Gastroesophageal sphincter (tissue), 4 donors: ENCODE measurements at regions not wholly inside any gene's neighbourhood (a gene's known extent, or its start where the extent isn't known, plus 50 kb on each side); places are given as distances from the start of the nearest gene placed in this dataset.

Source experiments
- ATAC-seq: fragments of 150-250 bp; one replicate; pipeline ENCODE4 v1.9.1; 2016; ENCODE audit warnings: mild to moderate bottlenecking, moderate library complexity
- H3K27ac ChIP-seq, 4 donors: fragments of 200-600 bp; sonication (generic) in 3 of 4; 1 replicate in 3 of 4; 2 replicates in 1 of 4; pipeline ENCODE4 v1.5.1; 2016 to 2019
- H3K27me3 ChIP-seq: fragments of 200-600 bp; sonication (generic); one replicate; pipeline ENCODE4 v1.5.1; 2019
- H3K36me3 ChIP-seq, 2 donors: fragments of 200-600 bp; sonication (generic); one replicate each; pipeline ENCODE4 v1.5.1; 2019; ENCODE audit warnings: control low read depth in 1 of 2
- H3K4me1 ChIP-seq, 3 donors: fragments of 200-600 bp; sonication (generic); 1 replicate in 2 of 3; 2 replicates in 1 of 3; pipeline ENCODE4 v1.5.1; 2016 to 2019; ENCODE audit warnings: control low read depth in 2 of 3
- H3K4me3 ChIP-seq, 2 donors: fragments of 200-600 bp; sonication (generic); one replicate each; pipeline ENCODE4 v1.5.1; 2019; ENCODE audit warnings: mild to moderate bottlenecking in 1 of 2, moderate library complexity in 1 of 2
- H3K9me3 ChIP-seq, 3 donors: fragments of 200-600 bp; sonication (generic); one replicate each; pipeline ENCODE4 v1.5.1; 2017 to 2019; ENCODE audit warnings: control low read depth in 2 of 3
- EP300 ChIP-seq: sonication (generic); formaldehyde crosslinking; IDR thresholded peaks from one replicate; pipeline ENCODE4 v1.6.1; 2017; ENCODE audit warnings: antibody characterized with exemption, mild to moderate bottlenecking
- POLR2A ChIP-seq, 2 donors: fragments of 450-650 bp; IDR thresholded peaks; one replicate each; pipeline ENCODE4 v1.6.1; 2017; ENCODE audit warnings: antibody characterized with exemption in 2 of 2, mild to moderate bottlenecking in 2 of 2, moderate library complexity in 1 of 2
- POLR2AphosphoS5 ChIP-seq: sonication (generic); formaldehyde crosslinking; IDR thresholded peaks from one replicate; pipeline ENCODE4 v1.6.1; 2017; ENCODE audit warnings: antibody characterized with exemption
- WGBS, 2 donors: methylation state at CpG; one replicate each; pipeline ENCODE4 v1.1.5; 2018; ENCODE audit warnings: low coverage in 1 of 2; 5-methylcytosine and 5-hydroxymethylcytosine counted together
- TF ChIP-seq, protein P1 (sequence below), 4 experiments: fragments of 200-600 bp in 2 of 4; fragments of 450-650 bp in 2 of 4; sonication (generic) in 1 of 4; IDR thresholded peaks; one replicate each; pipeline ENCODE4 v1.5.1; 2017 to 2019; ENCODE audit warnings: antibody characterized with exemption in 4 of 4, mild to moderate bottlenecking in 2 of 4, moderate library complexity in 2 of 4

DNA sequence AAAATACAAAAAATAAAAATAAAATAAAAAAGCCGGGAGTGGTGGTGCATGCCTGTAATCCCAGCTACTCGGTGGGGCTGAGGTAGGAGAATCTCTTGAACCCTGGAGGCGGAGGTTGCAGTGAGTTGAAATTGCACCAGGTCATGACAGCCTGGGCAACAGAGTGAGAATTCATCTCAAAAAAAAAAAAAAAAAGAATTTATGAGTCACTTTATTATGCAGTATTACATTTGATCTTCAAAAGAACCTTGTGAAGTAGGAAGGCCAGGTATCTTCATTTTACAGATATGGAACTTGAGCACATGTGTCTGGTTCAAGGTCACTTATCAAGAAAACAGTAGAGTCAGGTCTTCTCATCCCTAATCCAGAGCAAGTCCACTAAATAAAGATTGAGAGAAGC is 459.4 kb upstream of the HNRNPA3 start:
- no peak for ATAC-seq
- 79 to 100% methylated on average over 3 of the region's 3 CpGs for WGBS, 2 donors

DNA sequence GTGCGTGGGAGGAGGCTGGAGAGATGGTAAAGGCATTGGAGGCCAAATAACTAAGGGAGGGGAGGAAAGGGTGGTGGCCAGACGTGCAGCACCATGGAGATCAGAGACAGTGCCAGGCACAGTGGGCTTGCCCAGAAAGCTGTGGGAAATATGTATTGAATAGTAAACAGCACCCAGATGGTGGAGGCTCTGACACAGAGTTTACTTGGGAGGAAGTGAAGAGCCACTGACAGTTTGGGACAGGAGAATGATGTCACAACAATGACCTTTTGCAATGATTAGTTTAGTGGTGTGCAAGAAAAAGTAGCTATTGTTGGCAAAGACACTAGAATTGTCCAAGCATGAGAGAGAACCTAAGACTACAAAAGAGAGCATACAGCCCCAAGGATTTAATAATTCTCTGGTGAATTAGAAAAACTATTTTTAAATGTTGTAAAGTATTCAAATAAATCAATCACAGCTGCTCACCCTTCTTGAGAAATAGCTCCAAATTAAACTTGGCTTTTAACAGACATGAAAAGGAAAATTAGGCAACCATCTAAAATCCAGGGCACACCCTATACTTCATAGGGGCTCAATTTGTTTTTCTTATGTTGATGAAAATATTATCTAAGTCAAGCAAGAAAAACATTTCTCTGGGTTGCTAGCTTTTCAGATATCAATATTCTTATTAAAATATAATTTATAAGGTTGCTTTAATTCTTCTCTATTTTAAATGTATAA is 458.7 kb upstream of the HNRNPA3 start:
- 25 to 51% methylated on average over 2 of the region's 2 CpGs for WGBS, 2 donors
- no peak overlapping the region for H3K27ac ChIP-seq
- no peaks in the 10 kb centered on the region for H3K36me3 ChIP-seq
- H3K27me3 ChIP-seq, result no peaks in the 10 kb centered on the region
- H3K4me1 ChIP-seq, result peaks cover 0 to 5% (median 0%) of the 10 kb centered on the region in 3 donors
- H3K9me3 ChIP-seq, result no peaks in the 10 kb centered on the region
- TF ChIP-seq POLR2A (IDR thresholded peaks at IDR 0.05) (no peak), POLR2AphosphoS5 (no peak), EP300 (no peak)
- TF ChIP-seq, protein P1, sequence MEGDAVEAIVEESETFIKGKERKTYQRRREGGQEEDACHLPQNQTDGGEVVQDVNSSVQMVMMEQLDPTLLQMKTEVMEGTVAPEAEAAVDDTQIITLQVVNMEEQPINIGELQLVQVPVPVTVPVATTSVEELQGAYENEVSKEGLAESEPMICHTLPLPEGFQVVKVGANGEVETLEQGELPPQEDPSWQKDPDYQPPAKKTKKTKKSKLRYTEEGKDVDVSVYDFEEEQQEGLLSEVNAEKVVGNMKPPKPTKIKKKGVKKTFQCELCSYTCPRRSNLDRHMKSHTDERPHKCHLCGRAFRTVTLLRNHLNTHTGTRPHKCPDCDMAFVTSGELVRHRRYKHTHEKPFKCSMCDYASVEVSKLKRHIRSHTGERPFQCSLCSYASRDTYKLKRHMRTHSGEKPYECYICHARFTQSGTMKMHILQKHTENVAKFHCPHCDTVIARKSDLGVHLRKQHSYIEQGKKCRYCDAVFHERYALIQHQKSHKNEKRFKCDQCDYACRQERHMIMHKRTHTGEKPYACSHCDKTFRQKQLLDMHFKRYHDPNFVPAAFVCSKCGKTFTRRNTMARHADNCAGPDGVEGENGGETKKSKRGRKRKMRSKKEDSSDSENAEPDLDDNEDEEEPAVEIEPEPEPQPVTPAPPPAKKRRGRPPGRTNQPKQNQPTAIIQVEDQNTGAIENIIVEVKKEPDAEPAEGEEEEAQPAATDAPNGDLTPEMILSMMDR (IDR thresholded peaks at IDR 0.05), result no peak
- ATAC-seq, result peak; percentile 85
- H3K4me3 ChIP-seq, result no peak overlapping the region

More for the DNA sequence above, 459.4 kb upstream of the HNRNPA3 start:
- Histone ChIP-seq H3K4me3 (no peak overlapping the region), H3K27me3 (no peaks in the 10 kb centered on the region), H3K4me1 (peaks cover 0 to 9% (median 0%) of the 10 kb centered on the region in 3 donors), H3K9me3 (no peaks in the 10 kb centered on the region), H3K27ac (no peak overlapping the region), H3K36me3 (no peaks in the 10 kb centered on the region)
- no peak for TF ChIP-seq EP300
- no peak for TF ChIP-seq POLR2A (IDR thresholded peaks at IDR 0.05)
- no peak for TF ChIP-seq POLR2AphosphoS5
- TF ChIP-seq, protein P1 (IDR thresholded peaks at IDR 0.05), result no peak

GRCh38 chr2:176755537-176756135 is 457.0 kb upstream of the HNRNPA3 start:
- TF ChIP-seq EP300 (no peak), POLR2A (IDR thresholded peaks at IDR 0.05) (no peak), POLR2AphosphoS5 (no peak)
- TF ChIP-seq, protein P1 (IDR thresholded peaks at IDR 0.05), result no peak
- Histone ChIP-seq H3K27me3 (no peaks in the 10 kb centered on the region), H3K36me3 (no peaks in the 10 kb centered on the region), H3K4me3 (no peak overlapping the region), H3K4me1 (peaks cover 0 to 5% (median 0%) of the 10 kb centered on the region in 3 donors), H3K9me3 (no peaks in the 10 kb centered on the region), H3K27ac (no peak overlapping the region)
- 80 to 100% methylated on average over 1 to 4 of the region's 4 CpGs for WGBS, 2 donors
- ATAC-seq, result no peak

DNA sequence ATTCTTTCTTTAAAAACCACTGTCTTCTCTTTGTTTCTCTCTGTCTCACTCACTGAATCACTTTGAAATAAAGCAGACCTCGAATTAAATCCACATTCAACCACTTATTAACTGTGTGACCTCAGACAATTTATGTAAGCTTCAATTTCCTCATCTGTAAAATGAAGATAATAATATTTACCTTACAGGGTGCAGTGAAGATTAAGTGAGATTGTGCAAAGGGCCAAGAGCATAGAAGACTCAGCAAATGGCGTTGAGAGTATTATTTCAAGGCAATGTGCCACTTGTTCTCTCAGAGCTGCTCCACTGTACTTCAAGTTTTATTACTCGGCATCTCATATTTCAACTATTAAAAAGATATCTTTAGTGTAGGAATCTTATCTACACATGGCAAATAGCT is 454.2 kb upstream of the HNRNPA3 start:
- H3K9me3 ChIP-seq, result no peaks in the 10 kb centered on the region
- no peaks in the 10 kb centered on the region for H3K36me3 ChIP-seq
- H3K4me3 ChIP-seq, result no peak overlapping the region
- TF ChIP-seq POLR2A (IDR thresholded peaks at IDR 0.05) (no peak), EP300 (no peak), POLR2AphosphoS5 (no peak)
- TF ChIP-seq, protein P1 (IDR thresholded peaks at IDR 0.05), result no peak
- WGBS, 2 donors, result 24 to 29% methylated on average over 3 of the region's 3 CpGs
- no peak for ATAC-seq
- H3K27ac ChIP-seq, result no peak overlapping the region
- H3K27me3 ChIP-seq, result no peaks in the 10 kb centered on the region
- peaks cover 0 to 4% (median 0%) of the 10 kb centered on the region in 3 donors for H3K4me1 ChIP-seq

GRCh38 chr2:176760439-176760838 is 452.2 kb upstream of the HNRNPA3 start:
- WGBS, 2 donors, result 89 to 97% methylated on average over 4 of the region's 4 CpGs

More at GRCh38 chr2:176760439-176760838, 452.2 kb upstream of the HNRNPA3 start:
- ATAC-seq, result no peak
- Histone ChIP-seq H3K4me1 (no peaks in the 10 kb centered on the region), H3K36me3 (no peaks in the 10 kb centered on the region), H3K27me3 (peaks cover 3% of the 10 kb centered on the region), H3K27ac (no peak overlapping the region), H3K4me3 (no peak overlapping the region), H3K9me3 (no peaks in the 10 kb centered on the region)
- TF ChIP-seq, protein P1 (IDR thresholded peaks at IDR 0.05), result no peak
- no peak for TF ChIP-seq EP300
- no peak for TF ChIP-seq POLR2AphosphoS5
- no peak for TF ChIP-seq POLR2A (IDR thresholded peaks at IDR 0.05)
